K562 (cell line): ENCODE measurements at regions not wholly inside any gene's neighbourhood (a gene's known extent, or its start where the extent isn't known, plus 50 kb on each side); places are given as distances from the start of the nearest gene placed in this dataset.

ENCODE experiments used
- ATAC-seq: fragments of 200-7000 bp; cut with Tn5 transposase; 3 replicates; pipeline ENCODE4 v1.9.1; 2020; ENCODE audit warnings: moderate library complexity
- BruUV-seq: library from RNA; stranded (reverse); fragments of 400-500 nt; replicated peaks from 2 replicates; lab custom pipeline; 2021; lab: Mats Ljungman, UMichigan
- CTCF ChIA-PET: fragments of 300-600 bp; formaldehyde crosslinking; extraction: SDS; loops from one replicate; lab custom pipeline; 2021; ENCODE audit warnings: low intra/inter-chr PET ratio; lab: Yijun Ruan, JAX
- POLR2A ChIA-PET: fragments of 300-600, 350-650 bp; sonication (Branson Sonifier 250); formaldehyde crosslinking; extraction: SDS; loops from one replicate; lab custom pipeline; 2021; ENCODE audit warnings: antibody characterized with exemption, inconsistent platforms; lab: Yijun Ruan, JAX
- DNase-seq, 4 experiments: peaks; one replicate each; pipeline versions ENCODE4 v3.0.0 to v3.0.0-alpha.2; 2011 to 2018; ENCODE audit warnings: low spot score in 3 of 4, mixed read lengths in 3 of 4; ENCODE audit errors: extremely low read depth in 1 of 4
- FAIRE-seq: peaks from 2 replicates; lab custom pipeline; 2011; peaks lifted over from hg19 to GRCh38; lab: Jason Lieb, UNC
- H2AFZ ChIP-seq: 2 replicates; pipeline ENCODE4 v1.6.0; 2011; ENCODE audit warnings: low read depth, low read length, control low read depth, inconsistent platforms
- H3K27ac ChIP-seq: fragments of 200-600 bp; 3 replicates; pipeline ENCODE4 v1.8.0; 2011; ENCODE audit warnings: low read depth, mild to moderate bottlenecking, control low read depth, inconsistent platforms, low read length, moderate library complexity, mixed read lengths; ENCODE audit errors: extremely low read depth
- H3K27me3 ChIP-seq, 2 experiments: fragments of 300-600 bp in 1 of 2; 2 replicates in 1 of 2; 3 replicates in 1 of 2; pipeline versions ENCODE4 v1.6.0 to v1.8.0; 2011; ENCODE audit warnings: inconsistent platforms in 2 of 2, low read length in 2 of 2, mild to moderate bottlenecking in 1 of 2, mixed read lengths in 1 of 2, moderate library complexity in 1 of 2; ENCODE audit not compliant: control insufficient read depth in 2 of 2, insufficient read depth in 2 of 2
- H3K36me3 ChIP-seq: fragments of 300-600 bp; 3 replicates; pipeline ENCODE4 v1.8.0; 2011; ENCODE audit warnings: mild to moderate bottlenecking, low read length, inconsistent platforms; ENCODE audit not compliant: control insufficient read depth, insufficient read depth
- H3K4me1 ChIP-seq, 2 experiments: fragments of 200-600 bp in 1 of 2; replicated peaks in 1 of 2; 2 replicates in 1 of 2; 3 replicates in 1 of 2; pipeline versions ENCODE4 v1.5.1 to v1.8.0; 2011; ENCODE audit warnings: inconsistent platforms in 2 of 2, low read length in 2 of 2, mild to moderate bottlenecking in 1 of 2, mixed read lengths in 1 of 2, moderate library complexity in 1 of 2; ENCODE audit not compliant: control insufficient read depth in 2 of 2, insufficient read depth in 2 of 2
- H3K4me2 ChIP-seq: 2 replicates; pipeline ENCODE4 v1.6.1; 2011; ENCODE audit warnings: low read length, control low read depth, inconsistent platforms, mixed read lengths; ENCODE audit not compliant: insufficient read depth
- H3K4me3 ChIP-seq: fragments of 200-600 bp; sonication (generic), shearing (Covaris generic); 2 replicates; pipeline ENCODE4 v1.5.1; 2016; ENCODE audit warnings: control low read depth, inconsistent platforms
- H3K79me2 ChIP-seq: fragments of 200-600 bp; 3 replicates; pipeline ENCODE4 v1.8.0; 2011; ENCODE audit warnings: low read length, inconsistent platforms; ENCODE audit not compliant: control insufficient read depth, insufficient read depth
- H3K9ac ChIP-seq, 2 experiments: 2 replicates each; pipeline versions ENCODE4 v1.6.0 to v1.6.1; 2011; ENCODE audit warnings: low read depth in 2 of 2, low read length in 2 of 2, control low read depth in 1 of 2, inconsistent platforms in 1 of 2, mild to moderate bottlenecking in 1 of 2, mixed read lengths in 1 of 2; ENCODE audit not compliant: insufficient read depth in 1 of 2
- H3K9me1 ChIP-seq: one replicate; pipeline ENCODE4 v1.6.0; 2011; ENCODE audit warnings: inconsistent platforms, mild to moderate bottlenecking, low read length, moderate library complexity; ENCODE audit not compliant: control insufficient read depth, insufficient read depth
- H3K9me3 ChIP-seq: replicated peaks from 2 replicates; pipeline ENCODE4 v1.5.1; 2011; ENCODE audit warnings: low read depth, low read length, inconsistent platforms; ENCODE audit not compliant: control insufficient read depth, insufficient read depth
- H4K20me1 ChIP-seq: replicated peaks from 2 replicates; pipeline ENCODE4 v1.6.1; 2011; ENCODE audit warnings: low read length, inconsistent platforms, mixed read lengths; ENCODE audit not compliant: control insufficient read depth, insufficient read depth
- ETV1 ChIP-seq: fragments of 450-650 bp; conservative IDR thresholded peaks from 2 replicates; pipeline ENCODE4 v1.6.1; 2016; ENCODE audit warnings: missing genetic modification characterization, control low read depth, low read depth, missing compliant biosample characterization
- OTX1 ChIP-seq: fragments of 450-650 bp; formaldehyde crosslinking; IDR thresholded peaks from 2 replicates; pipeline ENCODE4 v1.4.0; 2022; ENCODE audit warnings: mild to moderate bottlenecking
- ZNF584 ChIP-seq: fragments of 200-800 bp; sonication (Bioruptor generic); IDR thresholded peaks from 2 replicates; pipeline ENCODE4 v1.6.1; 2016; ENCODE audit warnings: low read depth, mild to moderate bottlenecking, missing genetic modification characterization, missing compliant biosample characterization
- WGBS: fragments of 100-300 bp; shearing (Covaris generic); methylation state at CpG from one replicate; pipeline ENCODE4 v1.1.6; 2016; ENCODE audit warnings: low coverage, mixed read lengths; ENCODE audit not compliant: insufficient coverage; ENCODE audit errors: missing lambda C conversion rate; 5-methylcytosine and 5-hydroxymethylcytosine counted together
- in situ Hi-C: fragments of 300-500 bp; cut with MboI; formaldehyde crosslinking; loops from 4 replicates; pipeline ENCODE4 v1.15.0; 2018; ENCODE audit warnings: inconsistent platforms, mixed read lengths
- intact Hi-C: fragments of 100-400 bp; cut with micrococcal nuclease; formaldehyde crosslinking; loops from 2 replicates; pipeline ENCODE4 v1.14.2; 2022
- TF ChIP-seq, protein P1 (sequence below): sonication (generic); formaldehyde crosslinking; IDR thresholded peaks from 2 replicates; pipeline ENCODE4 v1.8.0; 2022; ENCODE audit warnings: mild to moderate bottlenecking, missing genetic modification reagents
- TF ChIP-seq, protein P2 (sequence below): fragments of 250-450 bp; sonication (Bioruptor Pico); IDR thresholded peaks from 2 replicates; pipeline ENCODE4 v1.8.0; 2022; ENCODE audit warnings: inconsistent platforms

DNA sequence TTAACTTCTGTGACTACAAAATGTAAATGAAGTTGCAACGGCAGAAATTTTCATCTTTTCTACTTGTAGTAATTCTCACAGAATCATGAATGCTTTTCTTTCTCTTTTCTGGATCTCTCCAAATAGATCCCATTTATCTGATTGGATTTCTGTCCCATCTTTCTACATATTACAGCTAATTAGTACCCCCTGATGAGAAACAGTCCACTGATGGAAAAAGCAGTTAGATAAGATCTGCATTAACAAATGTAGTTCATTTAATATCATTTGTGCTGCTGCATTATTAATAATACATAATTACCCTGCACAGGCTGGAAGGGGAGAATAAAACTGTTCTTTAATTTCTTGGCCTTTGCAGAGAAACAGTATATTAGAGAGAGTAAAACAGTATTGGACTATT, 289.3 kb downstream of the TTLL7 start (continued):
- TF ChIP-seq, protein P1, sequence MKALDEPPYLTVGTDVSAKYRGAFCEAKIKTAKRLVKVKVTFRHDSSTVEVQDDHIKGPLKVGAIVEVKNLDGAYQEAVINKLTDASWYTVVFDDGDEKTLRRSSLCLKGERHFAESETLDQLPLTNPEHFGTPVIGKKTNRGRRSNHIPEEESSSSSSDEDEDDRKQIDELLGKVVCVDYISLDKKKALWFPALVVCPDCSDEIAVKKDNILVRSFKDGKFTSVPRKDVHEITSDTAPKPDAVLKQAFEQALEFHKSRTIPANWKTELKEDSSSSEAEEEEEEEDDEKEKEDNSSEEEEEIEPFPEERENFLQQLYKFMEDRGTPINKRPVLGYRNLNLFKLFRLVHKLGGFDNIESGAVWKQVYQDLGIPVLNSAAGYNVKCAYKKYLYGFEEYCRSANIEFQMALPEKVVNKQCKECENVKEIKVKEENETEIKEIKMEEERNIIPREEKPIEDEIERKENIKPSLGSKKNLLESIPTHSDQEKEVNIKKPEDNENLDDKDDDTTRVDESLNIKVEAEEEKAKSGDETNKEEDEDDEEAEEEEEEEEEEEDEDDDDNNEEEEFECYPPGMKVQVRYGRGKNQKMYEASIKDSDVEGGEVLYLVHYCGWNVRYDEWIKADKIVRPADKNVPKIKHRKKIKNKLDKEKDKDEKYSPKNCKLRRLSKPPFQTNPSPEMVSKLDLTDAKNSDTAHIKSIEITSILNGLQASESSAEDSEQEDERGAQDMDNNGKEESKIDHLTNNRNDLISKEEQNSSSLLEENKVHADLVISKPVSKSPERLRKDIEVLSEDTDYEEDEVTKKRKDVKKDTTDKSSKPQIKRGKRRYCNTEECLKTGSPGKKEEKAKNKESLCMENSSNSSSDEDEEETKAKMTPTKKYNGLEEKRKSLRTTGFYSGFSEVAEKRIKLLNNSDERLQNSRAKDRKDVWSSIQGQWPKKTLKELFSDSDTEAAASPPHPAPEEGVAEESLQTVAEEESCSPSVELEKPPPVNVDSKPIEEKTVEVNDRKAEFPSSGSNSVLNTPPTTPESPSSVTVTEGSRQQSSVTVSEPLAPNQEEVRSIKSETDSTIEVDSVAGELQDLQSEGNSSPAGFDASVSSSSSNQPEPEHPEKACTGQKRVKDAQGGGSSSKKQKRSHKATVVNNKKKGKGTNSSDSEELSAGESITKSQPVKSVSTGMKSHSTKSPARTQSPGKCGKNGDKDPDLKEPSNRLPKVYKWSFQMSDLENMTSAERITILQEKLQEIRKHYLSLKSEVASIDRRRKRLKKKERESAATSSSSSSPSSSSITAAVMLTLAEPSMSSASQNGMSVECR (CRISPR knock-in tag) = no peak
- no peak for TF ChIP-seq ETV1
- TF ChIP-seq, protein P2, sequence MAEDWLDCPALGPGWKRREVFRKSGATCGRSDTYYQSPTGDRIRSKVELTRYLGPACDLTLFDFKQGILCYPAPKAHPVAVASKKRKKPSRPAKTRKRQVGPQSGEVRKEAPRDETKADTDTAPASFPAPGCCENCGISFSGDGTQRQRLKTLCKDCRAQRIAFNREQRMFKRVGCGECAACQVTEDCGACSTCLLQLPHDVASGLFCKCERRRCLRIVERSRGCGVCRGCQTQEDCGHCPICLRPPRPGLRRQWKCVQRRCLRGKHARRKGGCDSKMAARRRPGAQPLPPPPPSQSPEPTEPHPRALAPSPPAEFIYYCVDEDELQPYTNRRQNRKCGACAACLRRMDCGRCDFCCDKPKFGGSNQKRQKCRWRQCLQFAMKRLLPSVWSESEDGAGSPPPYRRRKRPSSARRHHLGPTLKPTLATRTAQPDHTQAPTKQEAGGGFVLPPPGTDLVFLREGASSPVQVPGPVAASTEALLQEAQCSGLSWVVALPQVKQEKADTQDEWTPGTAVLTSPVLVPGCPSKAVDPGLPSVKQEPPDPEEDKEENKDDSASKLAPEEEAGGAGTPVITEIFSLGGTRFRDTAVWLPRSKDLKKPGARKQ (CRISPR knock-in tag) = no peak

DNA sequence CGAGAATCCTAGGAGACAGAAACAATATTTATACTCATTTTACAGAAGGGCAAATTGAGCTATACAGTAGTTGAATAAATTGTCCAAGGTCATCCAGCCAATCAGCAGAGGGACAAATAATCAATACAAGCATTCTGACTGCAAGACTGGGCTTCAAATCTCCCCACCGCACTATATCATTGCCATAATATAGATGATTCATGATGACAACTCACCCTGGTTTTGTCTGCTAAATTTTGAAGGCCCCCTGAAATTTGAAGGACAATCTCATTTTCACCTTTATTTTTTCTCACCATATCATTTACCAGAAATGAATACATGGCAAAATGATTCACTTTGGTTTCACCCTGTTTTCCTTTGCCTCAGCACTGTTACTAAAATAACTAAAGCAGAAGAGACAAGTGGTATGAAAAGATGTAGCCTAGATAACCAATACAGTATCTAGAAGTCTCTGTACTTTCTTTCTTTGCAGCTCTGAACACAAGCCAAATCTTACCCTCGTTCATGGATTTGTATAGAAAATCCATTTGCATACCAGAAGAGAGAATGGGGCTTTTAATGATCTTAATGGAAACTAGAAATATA, 292.5 kb downstream of the TTLL7 start:
- BruUV-seq = no TSS peak
- intact Hi-C loops (no loop called here), in situ Hi-C loops (no loop called here)
- Histone ChIP-seq H3K9me3 (no peaks in the 10 kb centered on the region), H3K36me3 (no peaks in the 10 kb centered on the region), H3K4me1 (no peaks in the 10 kb centered on the region), H3K4me2 (no peak overlapping the region), H3K79me2 (no peaks in the 10 kb centered on the region), H3K9ac (no peak overlapping the region), H3K27ac (no peak overlapping the region), H3K27me3 (no peaks in the 10 kb centered on the region), H2AFZ (no peak overlapping the region), H3K9me1 (no peaks in the 10 kb centered on the region), H3K4me3 (no peak overlapping the region), H4K20me1 (no peaks in the 10 kb centered on the region)
- DNase-seq (no peak), FAIRE-seq (no peak), ATAC-seq (no peak)
- ChIA-PET CTCF (no interaction called here), POLR2A (no interaction called here)
- TF ChIP-seq OTX1 (CRISPR knock-in tag) (no peak), ZNF584 (CRISPR knock-in tag) (no peak)
- 0% methylated on average over 3 of the region's 3 CpGs for WGBS
